Keratinocyte (primary cell): ENCODE measurements at regions not wholly inside any gene's neighbourhood (a gene's known extent, or its start where the extent isn't known, plus 50 kb on each side); places are given as distances from the start of the nearest gene placed in this dataset.

ENCODE experiments used
- DNase-seq: peaks from one replicate; pipeline ENCODE4 v3.0.0-alpha.2; 2011; ENCODE audit warnings: low read depth, missing footprints, low spot score
- FAIRE-seq: peaks from 2 replicates; lab custom pipeline; 2011; peaks lifted over from hg19 to GRCh38; lab: Jason Lieb, UNC
- H2AFZ ChIP-seq: 2 replicates; pipeline ENCODE4 v1.6.0; 2012; ENCODE audit warnings: low read length, control low read depth, inconsistent platforms; ENCODE audit not compliant: control insufficient read depth
- H3K27ac ChIP-seq: 2 replicates; pipeline ENCODE4 v1.5.1; 2011; ENCODE audit warnings: low read length; ENCODE audit not compliant: control insufficient read depth, insufficient read depth
- H3K27me3 ChIP-seq: 3 replicates; pipeline ENCODE4 v1.6.0; 2011; ENCODE audit warnings: low read length; ENCODE audit not compliant: control insufficient read depth, insufficient read depth; ENCODE audit errors: extremely low read depth
- H3K36me3 ChIP-seq, 2 experiments: 2 replicates in 1 of 2; 3 replicates in 1 of 2; pipeline ENCODE4 v1.5.1; 2011; ENCODE audit warnings: low read length in 2 of 2, mild to moderate bottlenecking in 1 of 2; ENCODE audit not compliant: control insufficient read depth in 2 of 2, insufficient read depth in 2 of 2; ENCODE audit errors: extremely low read depth in 1 of 2
- H3K4me1 ChIP-seq: 3 replicates; pipeline ENCODE4 v1.5.1; 2011; ENCODE audit warnings: low read length; ENCODE audit not compliant: control insufficient read depth, insufficient read depth; ENCODE audit errors: extremely low read depth
- H3K4me2 ChIP-seq: 3 replicates; pipeline ENCODE4 v1.6.0; 2011; ENCODE audit warnings: low read depth, low read length; ENCODE audit not compliant: control insufficient read depth, insufficient read depth; ENCODE audit errors: extremely low read depth
- H3K4me3 ChIP-seq, 3 experiments: fragments of 200-600 bp in 1 of 3; sonication (generic) in 1 of 3; 2 replicates in 2 of 3; 3 replicates in 1 of 3; pipeline ENCODE4 v1.5.1; 2011 to 2016; ENCODE audit warnings: low read length in 3 of 3, mild to moderate bottlenecking in 3 of 3, control low read depth in 2 of 3, inconsistent platforms in 1 of 3, low read depth in 1 of 3, mixed read lengths in 1 of 3, mixed run types in 1 of 3, moderate library complexity in 1 of 3; ENCODE audit not compliant: control insufficient read depth in 2 of 3, insufficient read depth in 2 of 3; ENCODE audit errors: extremely low read depth in 1 of 3
- H3K79me2 ChIP-seq: 2 replicates; pipeline ENCODE4 v1.6.0; 2012; ENCODE audit warnings: low read length; ENCODE audit not compliant: control insufficient read depth, insufficient read depth
- H3K9ac ChIP-seq: 3 replicates; pipeline ENCODE4 v1.6.0; 2011; ENCODE audit warnings: low read length; ENCODE audit not compliant: control insufficient read depth, insufficient read depth; ENCODE audit errors: extremely low read depth
- H3K9me1 ChIP-seq: 3 replicates; pipeline ENCODE4 v1.6.0; 2011; ENCODE audit warnings: low read length; ENCODE audit not compliant: control insufficient read depth, insufficient read depth; ENCODE audit errors: extremely low read depth
- H3K9me3 ChIP-seq: 2 replicates; pipeline ENCODE4 v1.5.1; 2012; ENCODE audit warnings: low read depth, low read length; ENCODE audit not compliant: control insufficient read depth
- H4K20me1 ChIP-seq: 3 replicates; pipeline ENCODE4 v1.6.0; 2011; ENCODE audit warnings: low read length; ENCODE audit not compliant: control insufficient read depth, insufficient read depth; ENCODE audit errors: extremely low read depth
- EZH2 ChIP-seq: IDR thresholded peaks from one replicate; pipeline ENCODE4 v1.6.1; 2012; ENCODE audit warnings: inconsistent platforms, mild to moderate bottlenecking, low read length, moderate library complexity
- dilution Hi-C: fragments of 300-500 bp; cut with MboI; formaldehyde crosslinking; loops from one replicate; pipeline ENCODE4 v1.7.0; 2020; ENCODE audit warnings: low sequenced_read_pairs; ENCODE audit not compliant: extremely low pct_ligation_motif_present
- TF ChIP-seq, protein P1 (sequence below), 3 experiments: IDR thresholded peaks in 1 of 3; conservative IDR thresholded peaks in 1 of 3; optimal IDR thresholded peaks in 1 of 3; 2 replicates in 2 of 3; 3 replicates in 1 of 3; pipeline versions ENCODE3 to v1.5.1; 2011; ENCODE audit warnings: low read length in 3 of 3, mild to moderate bottlenecking in 3 of 3, moderate library complexity in 2 of 3, control low read depth in 1 of 3, inconsistent platforms in 1 of 3; ENCODE audit not compliant: insufficient read depth in 2 of 3; ENCODE audit errors: extremely low read depth in 1 of 3

DNA sequence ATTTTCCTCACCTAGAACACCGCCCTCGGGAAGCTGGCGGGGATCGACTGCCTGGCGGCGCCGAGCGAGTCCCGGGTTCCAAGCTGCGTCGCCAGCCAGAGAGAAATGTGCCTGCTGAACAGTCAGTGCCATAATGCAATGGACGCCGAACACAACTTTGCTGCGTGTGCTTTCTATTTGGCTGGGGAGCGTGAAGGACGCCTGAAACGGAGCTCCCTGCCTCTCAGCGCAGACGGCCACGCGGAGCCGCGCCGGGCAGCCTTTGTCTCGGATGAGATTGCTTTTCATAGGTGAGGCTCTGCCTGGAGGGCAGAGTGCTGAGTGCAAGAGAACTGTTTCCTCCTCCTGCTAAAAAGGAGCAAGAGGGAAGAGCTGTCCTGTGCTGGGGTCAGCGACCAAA lies 107.7 kb upstream of the BCOR start:
- peaks cover 2% of the 10 kb centered on the region for H3K27me3 ChIP-seq
- H3K4me1 ChIP-seq = no peaks in the 10 kb centered on the region
- no peaks in the 10 kb centered on the region for H3K9me1 ChIP-seq
- no peak for DNase-seq
- H3K9me3 ChIP-seq = no peaks in the 10 kb centered on the region
- no peak for FAIRE-seq
- dilution Hi-C loops = no loop called here
- peak overlapping the region; percentile 57 for H2AFZ ChIP-seq
- H3K4me3 ChIP-seq = peak overlapping the region in 2 of 3 experiments; percentile 9 to 21
- H3K27ac ChIP-seq = no peak overlapping the region
- no peaks in the 10 kb centered on the region for H3K36me3 ChIP-seq
- TF ChIP-seq, protein P1, sequence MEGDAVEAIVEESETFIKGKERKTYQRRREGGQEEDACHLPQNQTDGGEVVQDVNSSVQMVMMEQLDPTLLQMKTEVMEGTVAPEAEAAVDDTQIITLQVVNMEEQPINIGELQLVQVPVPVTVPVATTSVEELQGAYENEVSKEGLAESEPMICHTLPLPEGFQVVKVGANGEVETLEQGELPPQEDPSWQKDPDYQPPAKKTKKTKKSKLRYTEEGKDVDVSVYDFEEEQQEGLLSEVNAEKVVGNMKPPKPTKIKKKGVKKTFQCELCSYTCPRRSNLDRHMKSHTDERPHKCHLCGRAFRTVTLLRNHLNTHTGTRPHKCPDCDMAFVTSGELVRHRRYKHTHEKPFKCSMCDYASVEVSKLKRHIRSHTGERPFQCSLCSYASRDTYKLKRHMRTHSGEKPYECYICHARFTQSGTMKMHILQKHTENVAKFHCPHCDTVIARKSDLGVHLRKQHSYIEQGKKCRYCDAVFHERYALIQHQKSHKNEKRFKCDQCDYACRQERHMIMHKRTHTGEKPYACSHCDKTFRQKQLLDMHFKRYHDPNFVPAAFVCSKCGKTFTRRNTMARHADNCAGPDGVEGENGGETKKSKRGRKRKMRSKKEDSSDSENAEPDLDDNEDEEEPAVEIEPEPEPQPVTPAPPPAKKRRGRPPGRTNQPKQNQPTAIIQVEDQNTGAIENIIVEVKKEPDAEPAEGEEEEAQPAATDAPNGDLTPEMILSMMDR (optimal IDR thresholded peaks at IDR 0.05 in 1 of 3, IDR thresholded peaks at IDR 0.05 in 1 of 3, conservative IDR thresholded peaks at IDR 0.05 in 1 of 3; ENCODE audit: extremely low read depth in 1 of 3, insufficient read depth in 2 of 3, low read length in 3 of 3) = no peak
- no peak for TF ChIP-seq EZH2
- H4K20me1 ChIP-seq = no peaks in the 10 kb centered on the region
- no peaks in the 10 kb centered on the region for H3K79me2 ChIP-seq
- peak overlapping the region; percentile 25 for H3K9ac ChIP-seq
- peak overlapping the region; percentile 49 for H3K4me2 ChIP-seq

DNA sequence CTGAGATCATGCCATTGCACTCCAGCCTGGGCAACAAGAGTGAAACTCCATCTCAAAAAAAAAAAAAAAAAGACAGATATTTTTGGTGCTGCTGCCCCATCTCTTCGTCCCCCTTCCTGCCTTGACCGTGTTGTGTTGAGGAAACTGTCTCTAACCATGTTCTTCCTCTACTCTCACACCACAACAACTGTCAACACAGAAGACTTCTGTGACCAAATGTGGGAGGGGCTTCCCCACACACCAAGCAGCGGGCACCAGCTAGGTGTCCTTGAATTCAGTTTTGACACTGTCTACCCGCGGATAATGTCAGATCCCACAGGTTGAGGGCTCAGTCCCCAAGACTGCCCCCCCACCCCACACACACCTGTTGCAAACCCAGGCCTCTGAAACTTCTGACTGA lies 104.7 kb upstream of the BCOR start:
- H3K9me3 ChIP-seq = no peaks in the 10 kb centered on the region
- FAIRE-seq = no peak
- H4K20me1 ChIP-seq = no peaks in the 10 kb centered on the region
- no peak overlapping the region for H2AFZ ChIP-seq
- no peaks in the 10 kb centered on the region for H3K79me2 ChIP-seq
- H3K27ac ChIP-seq = no peak overlapping the region
- no peaks in the 10 kb centered on the region for H3K4me1 ChIP-seq
- TF ChIP-seq, protein P1 (optimal IDR thresholded peaks at IDR 0.05 in 1 of 3, IDR thresholded peaks at IDR 0.05 in 1 of 3, conservative IDR thresholded peaks at IDR 0.05 in 1 of 3; ENCODE audit: extremely low read depth in 1 of 3, insufficient read depth in 2 of 3, low read length in 3 of 3) = no peak
- TF ChIP-seq EZH2 = no peak
- no peaks in the 10 kb centered on the region for H3K9me1 ChIP-seq
- no peak overlapping the region for H3K9ac ChIP-seq
- dilution Hi-C loops = no loop called here
- no peak overlapping the region for H3K4me3 ChIP-seq
- no peak for DNase-seq
- no peaks in the 10 kb centered on the region for H3K36me3 ChIP-seq
- peaks cover 2% of the 10 kb centered on the region for H3K27me3 ChIP-seq
- H3K4me2 ChIP-seq = no peak overlapping the region
